ENCODE measurements at regions not wholly inside any gene's neighbourhood (a gene's known extent, or its start where the extent isn't known, plus 50 kb on each side); places are given as distances from the start of the nearest gene placed in this dataset.
A peak's percentile ranks its signal among the peaks of the same experiment; 100 is the strongest.

- no peak overlapping the region for H3K4me3 ChIP-seq
- intact Hi-C loops (cut with DNase I), result no loop called here
- DNase-seq, result peak in 1 of 3 donors; percentile 27
- H3K36me3 ChIP-seq, result no peaks in the 10 kb centered on the region
- H3K9me3 ChIP-seq, result no peaks in the 10 kb centered on the region
- H3K27me3 ChIP-seq, result no peaks in the 10 kb centered on the region
- peaks cover 0 to 17% (median 8%) of the 10 kb centered on the region in 4 donors for H3K4me1 ChIP-seq
- ATAC-seq, result no peak
- WGBS (ENCODE audit: insufficient coverage, low coverage, low lambda C conversion rate, missing lambda C conversion rate), result 97% methylated on average over 8 of the region's 10 CpGs
- TF ChIP-seq CTCF (IDR thresholded peaks at IDR 0.05), result no peak
- no peak for TF ChIP-seq POLR2A (IDR thresholded peaks at IDR 0.05)
- H3K27ac ChIP-seq, result peak overlapping the region in 1 of 3 donors; percentile 37
Measured at GRCh38 chr1:234927312-234927970, 201.2 kb downstream of the TOMM20 start.

- Histone ChIP-seq H3K9me3 (no peaks in the 10 kb centered on the region), H3K4me1 (peaks cover 0 to 19% (median 8%) of the 10 kb centered on the region in 4 donors), H3K27ac (peak overlapping the region; percentile 37 to 52 (median 40)), H3K36me3 (no peaks in the 10 kb centered on the region), H3K4me3 (no peak overlapping the region), H3K27me3 (no peaks in the 10 kb centered on the region)
- intact Hi-C loops (cut with DNase I), result no loop called here
- TF ChIP-seq POLR2A (IDR thresholded peaks at IDR 0.05), result no peak
- no peak for TF ChIP-seq CTCF (IDR thresholded peaks at IDR 0.05)
- DNase-seq, result peak in 1 of 3 donors; percentile 47
- ATAC-seq, result peak in 3 of 4 donors; percentile 12 to 46 (median 19)
- 61% methylated on average over 11 of the region's 20 CpGs for WGBS (ENCODE audit: insufficient coverage, low coverage, low lambda C conversion rate, missing lambda C conversion rate)
Measured at GRCh38 chr1:234926559-234927311, 201.9 kb downstream of the TOMM20 start.

GRCh38 chr1:234926264-234926558, 202.4 kb downstream of the TOMM20 start:
- Histone ChIP-seq H3K27me3 (no peaks in the 10 kb centered on the region), H3K27ac (peak overlapping the region; percentile 37 to 52 (median 40)), H3K4me1 (peaks cover 0 to 24% (median 11%) of the 10 kb centered on the region in 4 donors), H3K9me3 (no peaks in the 10 kb centered on the region), H3K4me3 (no peak overlapping the region), H3K36me3 (no peaks in the 10 kb centered on the region)
- intact Hi-C loops (cut with DNase I), result no loop called here
- WGBS (ENCODE audit: insufficient coverage, low coverage, low lambda C conversion rate, missing lambda C conversion rate), result 28% methylated on average over 4 of the region's 4 CpGs
- DNase-seq (peak in 1 of 3 donors; percentile 23), ATAC-seq (no peak)
- TF ChIP-seq POLR2A (IDR thresholded peaks at IDR 0.05) (no peak), CTCF (IDR thresholded peaks at IDR 0.05) (no peak)

GRCh38 chr1:234925440-234926263, 203.0 kb downstream of the TOMM20 start:
- Histone ChIP-seq H3K4me3 (no peak overlapping the region), H3K4me1 (peaks cover 0 to 27% (median 13%) of the 10 kb centered on the region in 4 donors), H3K9me3 (no peaks in the 10 kb centered on the region), H3K27me3 (no peaks in the 10 kb centered on the region), H3K27ac (peak overlapping the region; percentile 37 to 52 (median 40)), H3K36me3 (no peaks in the 10 kb centered on the region)
- WGBS (ENCODE audit: insufficient coverage, low coverage, low lambda C conversion rate, missing lambda C conversion rate), result 42% methylated on average over 7 of the region's 7 CpGs
- ATAC-seq, result peak; percentile 57 to 72 (median 62)
- TF ChIP-seq CTCF (IDR thresholded peaks at IDR 0.05) (no peak), POLR2A (IDR thresholded peaks at IDR 0.05) (no peak)
- intact Hi-C loops (cut with DNase I), result no loop called here
- peak in 1 of 3 donors; percentile 34 for DNase-seq
